NT2/D1 (cell line): ENCODE measurements at regions not wholly inside any gene's neighbourhood (a gene's known extent, or its start where the extent isn't known, plus 50 kb on each side); places are given as distances from the start of the nearest gene placed in this dataset.

Experiments used
- DNase-seq: peaks from one replicate; pipeline ENCODE4 v3.0.0-alpha.2; 2011; ENCODE audit warnings: low read depth, low spot score
- H3K27me3 ChIP-seq: 2 replicates; pipeline ENCODE4 v1.6.0; 2011; ENCODE audit warnings: mild to moderate bottlenecking; ENCODE audit not compliant: insufficient read length, insufficient read depth
- H3K36me3 ChIP-seq: 2 replicates; pipeline ENCODE4 v1.6.1; 2011; ENCODE audit warnings: mild to moderate bottlenecking, low read length, mixed read lengths; ENCODE audit not compliant: insufficient read depth, insufficient read length
- H3K4me1 ChIP-seq: 2 replicates; pipeline ENCODE4 v1.5.1; 2011; ENCODE audit not compliant: insufficient read depth, insufficient read length
- H3K4me3 ChIP-seq: 2 replicates; pipeline ENCODE4 v1.5.1; 2011; ENCODE audit warnings: low read depth; ENCODE audit not compliant: insufficient read length
- H3K9ac ChIP-seq: 2 replicates; pipeline ENCODE4 v1.6.0; 2011; ENCODE audit warnings: low read depth; ENCODE audit not compliant: insufficient read length
- H3K9me3 ChIP-seq: 2 replicates; pipeline ENCODE4 v1.5.1; 2011; ENCODE audit warnings: mild to moderate bottlenecking, low read length; ENCODE audit not compliant: insufficient read depth
- SUZ12 ChIP-seq: IDR thresholded peaks from 2 replicates; pipeline ENCODE4 v1.6.1; 2011; ENCODE audit not compliant: insufficient read length, insufficient read depth; ENCODE audit errors: extremely low read depth
- YY1 ChIP-seq: IDR thresholded peaks from 2 replicates; pipeline ENCODE4 v1.6.1; 2011; ENCODE audit not compliant: insufficient read length, insufficient read depth
- ZNF274 ChIP-seq: IDR thresholded peaks from 2 replicates; pipeline ENCODE4 v1.6.1; 2011; ENCODE audit warnings: mild to moderate bottlenecking, low read depth, low read length

DNA sequence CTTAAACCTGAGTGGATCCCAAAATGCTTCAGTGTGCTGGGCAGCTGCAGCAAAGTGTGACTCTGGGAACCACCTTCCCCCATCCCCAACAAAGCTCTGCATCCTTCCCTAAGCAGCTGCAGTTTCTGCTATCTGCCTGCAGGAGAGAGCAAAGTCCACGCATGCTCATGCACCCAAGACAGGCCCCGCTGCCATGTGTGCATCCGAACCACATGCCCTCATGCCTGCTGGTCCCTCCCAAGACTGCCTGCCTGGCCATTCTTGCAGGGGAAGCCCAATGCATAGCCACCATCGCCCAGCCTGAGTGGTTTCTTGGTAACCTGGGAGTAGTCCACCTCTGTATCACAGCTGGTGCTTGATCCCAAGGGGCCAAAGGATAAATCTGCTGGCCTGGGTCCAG, 94.3 kb upstream of the OLIG3 start:
- TF ChIP-seq SUZ12, result no peak
- no peak for TF ChIP-seq YY1
- TF ChIP-seq ZNF274, result no peak
- Histone ChIP-seq H3K4me1 (no peaks in the 10 kb centered on the region), H3K36me3 (no peaks in the 10 kb centered on the region), H3K9ac (no peak overlapping the region), H3K4me3 (no peak overlapping the region), H3K9me3 (no peaks in the 10 kb centered on the region), H3K27me3 (no peaks in the 10 kb centered on the region)
- DNase-seq, result no peak

DNA sequence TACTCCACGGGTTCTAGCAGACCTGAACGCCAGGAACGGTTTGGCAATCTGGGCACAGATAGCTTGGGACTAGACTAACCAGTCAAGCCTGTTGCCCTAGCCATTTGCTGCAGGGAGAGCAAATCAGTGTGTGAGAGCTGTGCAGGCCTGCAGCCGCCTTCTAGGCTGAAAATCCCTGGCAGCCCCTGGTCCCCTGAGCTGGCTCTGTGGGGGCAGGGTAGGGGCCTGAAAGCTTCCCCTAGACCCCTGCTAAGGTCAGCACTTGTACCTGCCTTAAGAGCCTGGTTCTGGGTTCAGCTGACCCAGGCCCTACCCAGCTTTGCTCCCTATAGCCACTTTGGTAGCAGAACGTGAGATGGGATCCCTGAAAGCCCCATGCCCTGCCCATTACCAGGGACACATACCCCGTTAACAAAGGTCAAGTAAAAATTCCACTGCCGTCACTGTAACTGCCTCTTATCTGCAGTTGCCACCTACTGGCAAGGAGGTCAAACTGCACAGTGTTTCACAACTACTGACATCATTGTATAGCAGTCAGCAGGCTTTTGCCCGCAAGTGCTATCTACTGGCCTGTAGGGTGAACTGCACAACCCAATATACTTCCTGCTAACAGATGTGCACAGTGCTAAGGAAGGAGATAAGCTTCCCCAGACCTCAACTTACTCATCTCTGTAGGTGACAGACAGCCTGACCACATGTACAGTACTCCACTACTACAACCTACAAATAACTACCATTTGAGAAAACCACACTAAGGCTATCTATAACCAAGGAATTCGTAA, 95.1 kb upstream of the OLIG3 start:
- peak; percentile 69 for DNase-seq
- Histone ChIP-seq H3K36me3 (no peaks in the 10 kb centered on the region), H3K9me3 (0 out of 2 replicates have a peak, but pooled peaks cover under 1% of the 10 kb centered on the region), H3K4me1 (no peaks in the 10 kb centered on the region), H3K27me3 (no peaks in the 10 kb centered on the region), H3K9ac (no peak overlapping the region), H3K4me3 (no peak overlapping the region)
- TF ChIP-seq YY1, result no peak
- no peak for TF ChIP-seq ZNF274
- no peak for TF ChIP-seq SUZ12

DNA sequence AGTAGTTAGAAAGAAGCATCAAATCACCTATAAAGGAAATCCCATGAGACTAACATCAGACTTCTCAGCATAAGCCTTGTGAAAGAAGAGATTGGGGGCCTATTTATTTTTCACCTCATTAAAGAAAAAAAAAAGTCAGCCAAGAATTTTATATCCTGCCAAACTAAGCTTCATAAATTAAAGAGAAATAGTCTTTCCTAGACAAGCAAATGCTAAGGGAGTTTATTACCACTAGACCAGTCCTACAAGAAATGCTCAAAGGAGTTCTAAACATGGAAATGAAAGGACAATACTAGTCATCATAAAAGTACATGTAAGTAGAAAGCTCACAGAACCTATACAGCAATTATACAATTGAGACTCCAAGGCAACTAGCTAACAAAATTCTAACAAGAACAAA, 96.5 kb upstream of the OLIG3 start:
- Histone ChIP-seq H3K4me1 (no peaks in the 10 kb centered on the region), H3K4me3 (no peak overlapping the region), H3K36me3 (no peaks in the 10 kb centered on the region), H3K9ac (no peak overlapping the region), H3K27me3 (no peaks in the 10 kb centered on the region), H3K9me3 (peaks cover 9% of the 10 kb centered on the region; the same call in 1 of the 2 replicates)
- TF ChIP-seq SUZ12 (no peak), YY1 (no peak), ZNF274 (no peak)
- no peak for DNase-seq

DNA sequence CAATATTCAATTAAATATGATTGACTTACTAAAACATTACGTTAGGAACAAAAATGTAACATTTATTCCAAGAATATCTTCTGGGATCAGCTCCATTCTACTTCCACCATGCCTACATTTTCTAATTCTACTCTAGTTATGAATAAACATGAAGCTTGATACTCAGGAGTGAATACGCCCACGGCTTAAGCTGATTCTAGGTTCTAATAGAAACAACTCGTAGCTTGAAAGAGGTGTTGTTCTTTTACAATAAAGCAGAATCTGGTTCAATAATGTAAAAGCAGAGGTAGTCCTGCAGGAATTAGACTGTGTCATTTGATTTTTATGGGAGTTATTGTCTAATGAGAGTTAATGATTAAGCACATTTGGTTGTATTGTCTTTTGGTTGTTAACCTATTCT, 107.3 kb upstream of the OLIG3 start:
- H3K27me3 ChIP-seq, result no peaks in the 10 kb centered on the region
- no peaks in the 10 kb centered on the region for H3K36me3 ChIP-seq
- H3K4me3 ChIP-seq, result no peak overlapping the region
- no peak for TF ChIP-seq YY1
- no peak for TF ChIP-seq ZNF274
- TF ChIP-seq SUZ12, result no peak
- H3K9me3 ChIP-seq, result no peaks in the 10 kb centered on the region
- no peak for DNase-seq
- H3K4me1 ChIP-seq, result no peaks in the 10 kb centered on the region
- H3K9ac ChIP-seq, result no peak overlapping the region

DNA sequence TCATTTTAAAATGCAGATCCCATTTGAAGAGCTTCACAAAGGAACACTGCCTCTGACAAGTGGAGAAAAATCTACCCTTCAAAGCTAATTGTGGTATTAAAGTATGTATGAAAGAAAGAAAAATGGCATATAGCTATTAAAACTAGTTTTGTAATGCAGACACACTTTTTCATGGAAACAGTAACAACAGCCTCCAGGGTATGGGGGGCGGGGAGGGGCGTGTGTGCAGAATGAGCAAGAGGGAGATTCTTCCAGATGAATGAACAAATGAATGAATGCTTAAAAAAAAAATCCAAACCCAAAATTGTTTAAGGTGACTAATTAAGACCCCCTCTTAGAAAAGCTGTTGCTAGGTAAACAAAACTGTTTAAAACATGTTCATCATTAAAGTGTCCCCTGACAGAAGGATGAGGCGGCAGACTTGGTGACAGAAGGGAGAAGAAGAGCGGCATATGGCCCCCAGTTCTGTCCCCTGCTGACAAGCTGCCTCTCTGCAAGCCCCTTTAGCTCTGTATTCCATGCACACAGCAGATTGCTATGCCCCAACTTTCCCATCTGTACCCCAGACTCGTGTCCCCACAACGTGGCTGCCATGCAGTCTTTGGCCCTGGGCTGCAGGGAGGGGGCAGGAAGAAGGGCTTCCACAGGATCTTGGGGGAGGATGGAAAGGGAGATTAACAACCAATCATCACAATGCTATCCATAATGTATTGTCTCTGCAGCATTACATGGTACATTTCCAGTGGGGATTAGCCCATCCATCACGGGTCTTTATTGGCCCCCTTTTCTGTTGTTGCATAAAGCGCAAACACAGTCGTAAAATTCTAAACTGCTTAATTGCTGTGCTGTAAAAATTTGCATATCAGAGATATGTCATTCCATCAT, 108.4 kb upstream of the OLIG3 start:
- no peak for DNase-seq
- Histone ChIP-seq H3K36me3 (no peaks in the 10 kb centered on the region), H3K9ac (no peak overlapping the region), H3K4me1 (no peaks in the 10 kb centered on the region), H3K27me3 (no peaks in the 10 kb centered on the region), H3K4me3 (no peak overlapping the region), H3K9me3 (no peaks in the 10 kb centered on the region)
- no peak for TF ChIP-seq ZNF274
- TF ChIP-seq SUZ12, result no peak
- no peak for TF ChIP-seq YY1

DNA sequence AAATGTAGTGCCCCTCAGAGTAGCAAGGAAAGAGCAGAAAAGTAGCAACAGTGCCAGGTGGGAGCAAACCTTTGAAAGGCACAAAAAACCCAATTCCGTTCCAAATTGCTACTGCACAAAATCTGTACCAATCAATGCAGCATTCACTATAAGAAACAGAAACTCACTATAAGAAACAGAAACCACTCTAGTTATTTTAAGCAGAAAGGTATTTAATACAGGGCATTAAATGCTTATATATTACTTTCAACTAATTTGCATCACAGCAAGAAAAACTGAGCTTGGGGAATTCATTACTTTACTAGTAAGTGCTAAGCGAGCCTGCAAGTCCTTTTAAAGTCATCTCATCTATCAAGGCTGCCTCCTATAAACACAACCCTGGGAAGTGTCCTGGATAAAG, 116.5 kb upstream of the OLIG3 start:
- DNase-seq, result no peak
- Histone ChIP-seq H3K4me3 (no peak overlapping the region), H3K36me3 (no peaks in the 10 kb centered on the region), H3K9me3 (no peaks in the 10 kb centered on the region), H3K27me3 (no peaks in the 10 kb centered on the region), H3K4me1 (no peaks in the 10 kb centered on the region), H3K9ac (no peak overlapping the region)
- TF ChIP-seq YY1 (no peak), SUZ12 (no peak), ZNF274 (no peak)

DNA sequence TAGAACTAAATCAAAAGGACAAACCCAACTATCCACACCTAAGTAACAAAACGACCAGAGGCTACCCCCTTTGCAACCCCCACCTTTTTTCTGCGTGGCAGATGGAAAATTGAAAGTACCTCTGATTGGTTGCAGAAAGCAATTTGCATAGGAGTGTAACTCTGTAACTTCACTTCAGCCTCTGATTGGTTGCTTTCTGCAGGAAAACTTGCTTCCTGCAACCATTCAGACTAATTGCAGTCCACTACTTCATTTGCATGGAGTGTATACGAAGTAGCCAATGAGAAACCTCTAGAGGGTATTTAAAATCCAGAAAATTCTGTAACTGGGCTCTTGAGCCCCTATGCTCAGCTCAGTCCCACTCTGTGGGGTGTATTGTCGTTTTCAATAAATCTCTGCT, 129.1 kb upstream of the OLIG3 start:
- TF ChIP-seq SUZ12 (no peak), YY1 (no peak), ZNF274 (no peak)
- Histone ChIP-seq H3K36me3 (no peaks in the 10 kb centered on the region), H3K27me3 (no peaks in the 10 kb centered on the region), H3K4me1 (no peaks in the 10 kb centered on the region), H3K9ac (no peak overlapping the region), H3K4me3 (no peak overlapping the region), H3K9me3 (no peaks in the 10 kb centered on the region)
- no peak for DNase-seq
